ENCODE measurements at regions not wholly inside any gene's neighbourhood (a gene's known extent, or its start where the extent isn't known, plus 50 kb on each side); places are given as distances from the start of the nearest gene placed in this dataset.
"Not testable (repeated sequence)": the region's sequence is repeated elsewhere in the genome, so short reads cannot be mapped to it uniquely, and the experiment has no call there.

- not testable (repeated sequence) for TF ChIP-seq POLR2AphosphoS5 (IDR thresholded peaks at IDR 0.05); CTCF (IDR thresholded peaks at IDR 0.05 in 8 of 11, conservative IDR thresholded peaks at IDR 0.05 in 3 of 11)
Measured at GRCh38 chr10:62704121-62704520, 100.4 kb upstream of the ADO start.

Measured in spleen (tissue), 7 donors.